HEK293 (cell line): ENCODE measurements at regions not wholly inside any gene's neighbourhood (a gene's known extent, or its start where the extent isn't known, plus 50 kb on each side); places are given as distances from the start of the nearest gene placed in this dataset.

Experiments
- CTCF ChIA-PET: fragments of 350-600 bp; formaldehyde crosslinking; extraction: SDS; loops from one replicate; lab custom pipeline; 2021; ENCODE audit warnings: antibody characterized with exemption; lab: Yijun Ruan, JAX
- POLR2A ChIA-PET: fragments of 300-600 bp; formaldehyde crosslinking; extraction: SDS; loops from one replicate; lab custom pipeline; 2020; ENCODE audit warnings: antibody characterized with exemption, inconsistent platforms; lab: Yijun Ruan, JAX
- H3K27ac ChIP-seq: fragments of 200-500 bp; sonication (Bioruptor generic); 2 replicates; pipeline ENCODE4 v1.5.1; 2014; ENCODE audit warnings: low read depth, low read length, control low read depth, inconsistent platforms; ENCODE audit errors: extremely low read depth
- H3K36me3 ChIP-seq, 2 experiments: fragments of 200-500 bp in 1 of 2; sonication (Bioruptor generic) in 1 of 2; 1 replicate in 1 of 2; 2 replicates in 1 of 2; pipeline ENCODE4 v1.5.1; 2014 to 2017; ENCODE audit warnings: inconsistent platforms in 2 of 2, low read length in 2 of 2; ENCODE audit not compliant: control insufficient read depth in 2 of 2, insufficient read depth in 1 of 2
- H3K4me1 ChIP-seq: fragments of 200-500 bp; sonication (Bioruptor generic); 2 replicates; pipeline ENCODE4 v1.5.1; 2014; ENCODE audit warnings: mild to moderate bottlenecking, low read length, inconsistent platforms; ENCODE audit not compliant: control insufficient read depth, insufficient read depth
- H3K4me3 ChIP-seq: 2 replicates; pipeline ENCODE4 v1.5.1; 2011; ENCODE audit warnings: low read depth, mild to moderate bottlenecking, control low read depth, low read length, moderate library complexity
- H3K9me3 ChIP-seq: fragments of 200-500 bp; sonication (Bioruptor generic); 2 replicates; pipeline ENCODE4 v1.5.1; 2014; ENCODE audit warnings: low read depth, low read length, inconsistent platforms; ENCODE audit not compliant: control insufficient read depth, insufficient read depth
- EGR2 ChIP-seq: fragments of 450-650 bp; formaldehyde crosslinking; IDR thresholded peaks from 2 replicates; pipeline ENCODE4 v1.5.1; 2016; ENCODE audit warnings: low read depth, missing biosample characterization, missing genetic modification characterization
- ELK4 ChIP-seq: IDR thresholded peaks from 2 replicates; pipeline ENCODE4 v1.6.1; 2011; ENCODE audit warnings: mild to moderate bottlenecking, low read depth, low read length, borderline replicate concordance
- OSR2 ChIP-seq: fragments of 450-650 bp; formaldehyde crosslinking; IDR thresholded peaks from 2 replicates; pipeline ENCODE4 v1.5.1; 2016; ENCODE audit warnings: missing biosample characterization, missing genetic modification characterization
- PRDM1 ChIP-seq: fragments of 450-650 bp; formaldehyde crosslinking; IDR thresholded peaks from 2 replicates; pipeline ENCODE4; 2016; ENCODE audit warnings: missing biosample characterization, missing genetic modification characterization
- SCRT1 ChIP-seq: fragments of 450-650 bp; formaldehyde crosslinking; IDR thresholded peaks from 2 replicates; pipeline ENCODE4 v1.5.1; 2016; ENCODE audit warnings: missing biosample characterization, missing genetic modification characterization, borderline replicate concordance
- YY2 ChIP-seq: fragments of 450-650 bp; formaldehyde crosslinking; IDR thresholded peaks from 2 replicates; pipeline ENCODE4 v1.5.1; 2016; ENCODE audit warnings: missing biosample characterization, missing genetic modification characterization
- ZBTB1 ChIP-seq: fragments of 450-650 bp; formaldehyde crosslinking; IDR thresholded peaks from 2 replicates; pipeline ENCODE4 v1.5.1; 2016; ENCODE audit warnings: missing biosample characterization, missing genetic modification characterization
- ZBTB49 ChIP-seq: fragments of 450-650 bp; formaldehyde crosslinking; IDR thresholded peaks from 2 replicates; pipeline ENCODE4 v1.5.1; 2016; ENCODE audit warnings: missing biosample characterization, missing genetic modification characterization, low read depth
- ZNF169 ChIP-seq: fragments of 450-650 bp; formaldehyde crosslinking; IDR thresholded peaks from 2 replicates; pipeline ENCODE4 v1.5.1; 2016; ENCODE audit warnings: missing biosample characterization, missing genetic modification characterization
- ZNF175 ChIP-seq: fragments of 450-650 bp; formaldehyde crosslinking; IDR thresholded peaks from 2 replicates; pipeline ENCODE4 v1.5.1; 2016; ENCODE audit warnings: missing biosample characterization, missing genetic modification characterization
- ZNF214 ChIP-seq: fragments of 450-650 bp; formaldehyde crosslinking; IDR thresholded peaks from 2 replicates; pipeline ENCODE4 v1.5.1; 2017; ENCODE audit warnings: missing biosample characterization, mild to moderate bottlenecking, missing genetic modification characterization, borderline replicate concordance
- ZNF24 ChIP-seq: fragments of 450-650 bp; formaldehyde crosslinking; IDR thresholded peaks from 2 replicates; pipeline ENCODE4 v1.5.1; 2016; ENCODE audit warnings: missing biosample characterization, missing genetic modification characterization
- ZNF423 ChIP-seq: fragments of 450-650 bp; formaldehyde crosslinking; IDR thresholded peaks from 2 replicates; pipeline ENCODE4 v1.5.1; 2016; ENCODE audit warnings: missing biosample characterization, missing genetic modification characterization
- ZNF561 ChIP-seq: fragments of 450-650 bp; IDR thresholded peaks from 2 replicates; pipeline ENCODE4 v1.5.1; 2018; ENCODE audit warnings: missing biosample characterization, missing genetic modification characterization, borderline replicate concordance
- ZNF768 ChIP-seq: fragments of 450-650 bp; formaldehyde crosslinking; IDR thresholded peaks from 2 replicates; pipeline ENCODE4 v1.5.1; 2018; ENCODE audit warnings: missing biosample characterization, mild to moderate bottlenecking, missing genetic modification characterization
- ZNF776 ChIP-seq: fragments of 450-650 bp; formaldehyde crosslinking; IDR thresholded peaks from 2 replicates; pipeline ENCODE4 v1.5.0; 2017; ENCODE audit warnings: missing biosample characterization, missing genetic modification characterization, borderline replicate concordance
- ZSCAN23 ChIP-seq: fragments of 450-650 bp; formaldehyde crosslinking; IDR thresholded peaks from 2 replicates; pipeline ENCODE4 v1.5.1; 2016; ENCODE audit warnings: missing biosample characterization, missing genetic modification characterization
- TF ChIP-seq, protein P1 (sequence below): fragments of 450-650 bp; formaldehyde crosslinking; IDR thresholded peaks from 2 replicates; pipeline ENCODE4 v1.5.1; 2017; ENCODE audit warnings: missing biosample characterization, missing genetic modification characterization
- TF ChIP-seq, protein P2 (sequence below): fragments of 450-650 bp; formaldehyde crosslinking; IDR thresholded peaks from 2 replicates; pipeline ENCODE4 v1.5.1; 2016; ENCODE audit warnings: missing biosample characterization, missing genetic modification characterization
- TF ChIP-seq, protein P3 (sequence below): fragments of 450-650 bp; formaldehyde crosslinking; IDR thresholded peaks from 2 replicates; pipeline ENCODE4 v1.5.1; 2016; ENCODE audit warnings: missing biosample characterization, missing genetic modification characterization
- TF ChIP-seq, protein P4 (sequence below): fragments of 450-650 bp; formaldehyde crosslinking; conservative IDR thresholded peaks from 2 replicates; pipeline ENCODE4 v1.5.1; 2016; ENCODE audit warnings: low read depth, missing biosample characterization, missing genetic modification characterization

- CTCF ChIA-PET = no interaction called here
- POLR2A ChIA-PET = no interaction called here
- TF ChIP-seq SCRT1 (tag by site-specific recombination) (no peak), ZNF768 (tag by site-specific recombination) (no peak), ZBTB1 (no peak), ZNF423 (tag by site-specific recombination) (no peak), ZNF175 (tag by site-specific recombination) (no peak), ZNF776 (tag by site-specific recombination) (no peak), ZNF169 (tag by site-specific recombination) (no peak), PRDM1 (no peak), ZNF24 (tag by site-specific recombination) (no peak), OSR2 (no peak), ZNF214 (tag by site-specific recombination) (no peak), ZNF561 (tag by site-specific recombination) (no peak), YY2 (tag by site-specific recombination) (no peak), ZBTB49 (tag by site-specific recombination) (no peak), ELK4 (no peak)
- TF ChIP-seq, protein P1, sequence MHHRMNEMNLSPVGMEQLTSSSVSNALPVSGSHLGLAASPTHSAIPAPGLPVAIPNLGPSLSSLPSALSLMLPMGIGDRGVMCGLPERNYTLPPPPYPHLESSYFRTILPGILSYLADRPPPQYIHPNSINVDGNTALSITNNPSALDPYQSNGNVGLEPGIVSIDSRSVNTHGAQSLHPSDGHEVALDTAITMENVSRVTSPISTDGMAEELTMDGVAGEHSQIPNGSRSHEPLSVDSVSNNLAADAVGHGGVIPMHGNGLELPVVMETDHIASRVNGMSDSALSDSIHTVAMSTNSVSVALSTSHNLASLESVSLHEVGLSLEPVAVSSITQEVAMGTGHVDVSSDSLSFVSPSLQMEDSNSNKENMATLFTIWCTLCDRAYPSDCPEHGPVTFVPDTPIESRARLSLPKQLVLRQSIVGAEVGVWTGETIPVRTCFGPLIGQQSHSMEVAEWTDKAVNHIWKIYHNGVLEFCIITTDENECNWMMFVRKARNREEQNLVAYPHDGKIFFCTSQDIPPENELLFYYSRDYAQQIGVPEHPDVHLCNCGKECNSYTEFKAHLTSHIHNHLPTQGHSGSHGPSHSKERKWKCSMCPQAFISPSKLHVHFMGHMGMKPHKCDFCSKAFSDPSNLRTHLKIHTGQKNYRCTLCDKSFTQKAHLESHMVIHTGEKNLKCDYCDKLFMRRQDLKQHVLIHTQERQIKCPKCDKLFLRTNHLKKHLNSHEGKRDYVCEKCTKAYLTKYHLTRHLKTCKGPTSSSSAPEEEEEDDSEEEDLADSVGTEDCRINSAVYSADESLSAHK (tag by site-specific recombination) = no peak
- TF ChIP-seq, protein P2, sequence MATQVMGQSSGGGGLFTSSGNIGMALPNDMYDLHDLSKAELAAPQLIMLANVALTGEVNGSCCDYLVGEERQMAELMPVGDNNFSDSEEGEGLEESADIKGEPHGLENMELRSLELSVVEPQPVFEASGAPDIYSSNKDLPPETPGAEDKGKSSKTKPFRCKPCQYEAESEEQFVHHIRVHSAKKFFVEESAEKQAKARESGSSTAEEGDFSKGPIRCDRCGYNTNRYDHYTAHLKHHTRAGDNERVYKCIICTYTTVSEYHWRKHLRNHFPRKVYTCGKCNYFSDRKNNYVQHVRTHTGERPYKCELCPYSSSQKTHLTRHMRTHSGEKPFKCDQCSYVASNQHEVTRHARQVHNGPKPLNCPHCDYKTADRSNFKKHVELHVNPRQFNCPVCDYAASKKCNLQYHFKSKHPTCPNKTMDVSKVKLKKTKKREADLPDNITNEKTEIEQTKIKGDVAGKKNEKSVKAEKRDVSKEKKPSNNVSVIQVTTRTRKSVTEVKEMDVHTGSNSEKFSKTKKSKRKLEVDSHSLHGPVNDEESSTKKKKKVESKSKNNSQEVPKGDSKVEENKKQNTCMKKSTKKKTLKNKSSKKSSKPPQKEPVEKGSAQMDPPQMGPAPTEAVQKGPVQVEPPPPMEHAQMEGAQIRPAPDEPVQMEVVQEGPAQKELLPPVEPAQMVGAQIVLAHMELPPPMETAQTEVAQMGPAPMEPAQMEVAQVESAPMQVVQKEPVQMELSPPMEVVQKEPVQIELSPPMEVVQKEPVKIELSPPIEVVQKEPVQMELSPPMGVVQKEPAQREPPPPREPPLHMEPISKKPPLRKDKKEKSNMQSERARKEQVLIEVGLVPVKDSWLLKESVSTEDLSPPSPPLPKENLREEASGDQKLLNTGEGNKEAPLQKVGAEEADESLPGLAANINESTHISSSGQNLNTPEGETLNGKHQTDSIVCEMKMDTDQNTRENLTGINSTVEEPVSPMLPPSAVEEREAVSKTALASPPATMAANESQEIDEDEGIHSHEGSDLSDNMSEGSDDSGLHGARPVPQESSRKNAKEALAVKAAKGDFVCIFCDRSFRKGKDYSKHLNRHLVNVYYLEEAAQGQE = no peak
Observed at GRCh38 chr3:26847680-26848079, 225.1 kb downstream of the LRRC3B start.

GRCh38 chr3:26894443-26894842 lies 271.9 kb downstream of the LRRC3B start:
- Histone ChIP-seq H3K9me3 (no peaks in the 10 kb centered on the region), H3K4me1 (no peaks in the 10 kb centered on the region), H3K27ac (no peak overlapping the region), H3K36me3 (no peaks in the 10 kb centered on the region), H3K4me3 (no peak overlapping the region)
- CTCF ChIA-PET = no interaction called here
- POLR2A ChIA-PET = no interaction called here
- no peak for TF ChIP-seq EGR2 (tag by site-specific recombination)
- TF ChIP-seq, protein P3, sequence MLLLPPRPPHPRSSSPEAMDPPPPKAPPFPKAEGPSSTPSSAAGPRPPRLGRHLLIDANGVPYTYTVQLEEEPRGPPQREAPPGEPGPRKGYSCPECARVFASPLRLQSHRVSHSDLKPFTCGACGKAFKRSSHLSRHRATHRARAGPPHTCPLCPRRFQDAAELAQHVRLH (tag by site-specific recombination) = no peak
- no peak for TF ChIP-seq ZSCAN23
- no peak for TF ChIP-seq ZNF561 (tag by site-specific recombination)
- TF ChIP-seq, protein P4, sequence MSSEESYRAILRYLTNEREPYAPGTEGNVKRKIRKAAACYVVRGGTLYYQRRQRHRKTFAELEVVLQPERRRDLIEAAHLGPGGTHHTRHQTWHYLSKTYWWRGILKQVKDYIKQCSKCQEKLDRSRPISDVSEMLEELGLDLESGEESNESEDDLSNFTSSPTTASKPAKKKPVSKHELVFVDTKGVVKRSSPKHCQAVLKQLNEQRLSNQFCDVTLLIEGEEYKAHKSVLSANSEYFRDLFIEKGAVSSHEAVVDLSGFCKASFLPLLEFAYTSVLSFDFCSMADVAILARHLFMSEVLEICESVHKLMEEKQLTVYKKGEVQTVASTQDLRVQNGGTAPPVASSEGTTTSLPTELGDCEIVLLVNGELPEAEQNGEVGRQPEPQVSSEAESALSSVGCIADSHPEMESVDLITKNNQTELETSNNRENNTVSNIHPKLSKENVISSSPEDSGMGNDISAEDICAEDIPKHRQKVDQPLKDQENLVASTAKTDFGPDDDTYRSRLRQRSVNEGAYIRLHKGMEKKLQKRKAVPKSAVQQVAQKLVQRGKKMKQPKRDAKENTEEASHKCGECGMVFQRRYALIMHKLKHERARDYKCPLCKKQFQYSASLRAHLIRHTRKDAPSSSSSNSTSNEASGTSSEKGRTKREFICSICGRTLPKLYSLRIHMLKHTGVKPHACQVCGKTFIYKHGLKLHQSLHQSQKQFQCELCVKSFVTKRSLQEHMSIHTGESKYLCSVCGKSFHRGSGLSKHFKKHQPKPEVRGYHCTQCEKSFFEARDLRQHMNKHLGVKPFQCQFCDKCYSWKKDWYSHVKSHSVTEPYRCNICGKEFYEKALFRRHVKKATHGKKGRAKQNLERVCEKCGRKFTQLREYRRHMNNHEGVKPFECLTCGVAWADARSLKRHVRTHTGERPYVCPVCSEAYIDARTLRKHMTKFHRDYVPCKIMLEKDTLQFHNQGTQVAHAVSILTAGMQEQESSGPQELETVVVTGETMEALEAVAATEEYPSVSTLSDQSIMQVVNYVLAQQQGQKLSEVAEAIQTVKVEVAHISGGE = no peak

More at GRCh38 chr3:26847680-26848079, 225.1 kb downstream of the LRRC3B start:
- Histone ChIP-seq H3K9me3 (no peaks in the 10 kb centered on the region), H3K27ac (no peak overlapping the region), H3K36me3 (no peaks in the 10 kb centered on the region), H3K4me3 (no peak overlapping the region), H3K4me1 (no peaks in the 10 kb centered on the region)
